Spleen (tissue), 11 donors: ENCODE measurements at regions not wholly inside any gene's neighbourhood (a gene's known extent, or its start where the extent isn't known, plus 50 kb on each side); places are given as distances from the start of the nearest gene placed in this dataset.

Experiments
- DNase-seq: peaks from one replicate; pipeline ENCODE4 v3.0.0-alpha.2; 2020
- H3K27ac ChIP-seq, 8 donors: fragments of 200-600 bp; sonication (generic) in 7 of 8; 1 replicate in 4 of 8; 2 replicates in 4 of 8; pipeline versions ENCODE4 v1.5.0 to v1.8.0; 2016 to 2021; ENCODE audit warnings: inconsistent platforms in 4 of 8, mild to moderate bottlenecking in 4 of 8, moderate library complexity in 1 of 8
- H3K27me3 ChIP-seq, 7 donors: fragments of 200-600 bp; sonication (generic) in 6 of 7; replicated peaks in 1 of 7; 1 replicate in 4 of 7; 2 replicates in 3 of 7; pipeline versions ENCODE4 v1.5.0 to v1.8.0; 2016 to 2021; ENCODE audit warnings: inconsistent platforms in 3 of 7, mild to moderate bottlenecking in 1 of 7
- H3K36me3 ChIP-seq, 6 donors: fragments of 200-600 bp; sonication (generic) in 5 of 6; 1 replicate in 4 of 6; 2 replicates in 2 of 6; pipeline versions ENCODE4 v1.5.0 to v1.8.0; 2016 to 2021; ENCODE audit warnings: inconsistent platforms in 2 of 6
- H3K4me1 ChIP-seq, 6 donors: fragments of 200-600 bp; sonication (generic) in 5 of 6; 1 replicate in 3 of 6; 2 replicates in 3 of 6; pipeline versions ENCODE4 v1.5.0 to v1.8.0; 2016 to 2021; ENCODE audit warnings: inconsistent platforms in 3 of 6
- H3K4me3 ChIP-seq, 8 donors: fragments of 200-600 bp; sonication (generic) in 7 of 8; 1 replicate in 4 of 8; 2 replicates in 4 of 8; pipeline versions ENCODE4 v1.5.0 to v1.8.0; 2016 to 2021; ENCODE audit warnings: inconsistent platforms in 4 of 8, mild to moderate bottlenecking in 4 of 8, moderate library complexity in 2 of 8
- H3K9me3 ChIP-seq, 8 donors: fragments of 200-600 bp; sonication (generic) in 7 of 8; 1 replicate in 4 of 8; 2 replicates in 4 of 8; pipeline versions ENCODE4 v1.5.0 to v1.8.0; 2016 to 2021; ENCODE audit warnings: inconsistent platforms in 4 of 8
- CTCF ChIP-seq, 11 experiments: fragments of 200-600 bp in 7 of 11; fragments of 450-650 bp in 4 of 11; sonication (generic) in 4 of 11; IDR thresholded peaks in 8 of 11; conservative IDR thresholded peaks in 3 of 11; 1 replicate in 7 of 11; 2 replicates in 4 of 11; pipeline versions ENCODE4 v1.4.0 to v1.8.0; 2016 to 2021; ENCODE audit warnings: antibody characterized with exemption in 11 of 11, inconsistent platforms in 4 of 11, mild to moderate bottlenecking in 1 of 11
- POLR2A ChIP-seq, 3 donors: fragments of 450-650 bp; IDR thresholded peaks; one replicate each; pipeline ENCODE4 v1.5.1; 2017; ENCODE audit warnings: antibody characterized with exemption in 3 of 3, mild to moderate bottlenecking in 1 of 3
- POLR2AphosphoS5 ChIP-seq, 3 donors: sonication (generic); formaldehyde crosslinking; IDR thresholded peaks; one replicate each; pipeline ENCODE4 v1.5.1; 2017; ENCODE audit warnings: antibody characterized with exemption in 3 of 3
- WGBS, 5 donors: extraction: QIAGEN DNeasy Blood & Tissue Kit in 3 of 5; methylation state at CpG; one replicate each; pipeline versions ENCODE4 v1.1.5 to v1.1.7; 2013 to 2018; 5-methylcytosine and 5-hydroxymethylcytosine counted together
- intact Hi-C: fragments of 100-400 bp; cut with DNase I; formaldehyde crosslinking; loops from one replicate; pipeline ENCODE4 v1.15.0; 2023; ENCODE audit warnings: low total_unique reads
- donor health status: healthy with polysubstance abuse.
- donor health status: DM: no; HTN: no; CAD: no; lungs with moderate emphysema.
- donor health status: DM: no; HTN: no; CAD: no.
- donor health status: Bipolar disorder and iron deficiency.
- donor health status: healthy.
- donor health status: DM: no; HTN: no; CAD: no.
- donor health status: DM: yes; HTN: yes; CAD: no.

- no peaks in the 10 kb centered on the region for H3K36me3 ChIP-seq
- no peak for DNase-seq
- H3K9me3 ChIP-seq: peaks cover 0 to 4% (median 0%) of the 10 kb centered on the region in 8 donors
- no peaks in the 10 kb centered on the region for H3K4me1 ChIP-seq
- peaks cover 0 to 10% (median 0%) of the 10 kb centered on the region in 7 donors for H3K27me3 ChIP-seq
- no peak overlapping the region for H3K4me3 ChIP-seq
- intact Hi-C loops: no loop called here
- 57 to 74% (median 62%) methylated on average over 5 of the region's 5 CpGs for WGBS, 5 donors
- no peak overlapping the region for H3K27ac ChIP-seq
- TF ChIP-seq POLR2A (IDR thresholded peaks at IDR 0.05) (no peak), POLR2AphosphoS5 (IDR thresholded peaks at IDR 0.05) (no peak), CTCF (IDR thresholded peaks at IDR 0.05 in 8 of 11, conservative IDR thresholded peaks at IDR 0.05 in 3 of 11) (no peak)
These were observed 320.5 kb downstream of the MIAT start for GRCh38 chr22:26977741-26978376.

GRCh38 chr22:26979294-26979693, 321.9 kb downstream of the MIAT start:
- Histone ChIP-seq H3K36me3 (no peaks in the 10 kb centered on the region), H3K4me3 (no peak overlapping the region), H3K9me3 (peaks cover 0 to 4% (median 0%) of the 10 kb centered on the region in 8 donors), H3K27me3 (peaks cover 0 to 10% (median 0%) of the 10 kb centered on the region in 7 donors), H3K4me1 (no peaks in the 10 kb centered on the region), H3K27ac (no peak overlapping the region)
- WGBS, 5 donors: 50 to 61% (median 50%) methylated on average over 6 of the region's 6 CpGs
- TF ChIP-seq POLR2A (IDR thresholded peaks at IDR 0.05) (no peak), CTCF (IDR thresholded peaks at IDR 0.05 in 8 of 11, conservative IDR thresholded peaks at IDR 0.05 in 3 of 11) (no peak), POLR2AphosphoS5 (IDR thresholded peaks at IDR 0.05) (no peak)
- intact Hi-C loops: no loop called here
- no peak for DNase-seq

GRCh38 chr22:26981111-26981510, 323.7 kb downstream of the MIAT start:
- H3K27ac ChIP-seq: no peak overlapping the region
- WGBS, 5 donors: 82 to 91% (median 88%) methylated on average over 7 of the region's 7 CpGs

More at GRCh38 chr22:26981111-26981510, 323.7 kb downstream of the MIAT start:
- Histone ChIP-seq H3K27me3 (peaks cover 0 to 13% (median 0%) of the 10 kb centered on the region in 7 donors), H3K4me3 (no peak overlapping the region), H3K36me3 (no peaks in the 10 kb centered on the region), H3K9me3 (peaks cover 0 to 4% (median 0%) of the 10 kb centered on the region in 8 donors), H3K4me1 (no peaks in the 10 kb centered on the region)
- no peak for DNase-seq
- no peak for TF ChIP-seq CTCF (IDR thresholded peaks at IDR 0.05 in 8 of 11, conservative IDR thresholded peaks at IDR 0.05 in 3 of 11)
- TF ChIP-seq POLR2A (IDR thresholded peaks at IDR 0.05): no peak
- TF ChIP-seq POLR2AphosphoS5 (IDR thresholded peaks at IDR 0.05): no peak
- intact Hi-C loops: no loop called here
